ENCODE measurements at regions not wholly inside any gene's neighbourhood (a gene's known extent, or its start where the extent isn't known, plus 50 kb on each side); places are given as distances from the start of the nearest gene placed in this dataset.

DNA sequence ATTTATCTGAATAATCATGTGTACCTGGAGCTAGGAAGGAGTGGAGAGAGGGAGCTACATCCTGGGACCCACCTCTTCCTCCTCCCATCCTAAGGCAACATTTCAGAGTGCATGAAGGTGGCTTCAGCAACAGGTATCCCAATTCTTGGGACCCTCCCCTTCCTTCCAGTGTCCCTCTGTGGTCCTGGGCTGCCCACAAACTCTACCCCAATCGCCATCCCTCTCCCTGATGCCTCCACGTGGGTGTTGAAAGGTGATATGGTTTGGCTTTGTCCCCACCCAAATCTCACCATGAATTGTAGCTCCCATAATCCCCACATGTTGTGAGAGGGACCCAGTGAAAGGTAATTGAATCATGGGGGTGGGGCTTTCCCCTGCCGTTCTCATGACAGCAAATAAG lies 121.4 kb downstream of the MED10 start:
- no peak overlapping the region for H3K27ac ChIP-seq (ENCODE audit: low read length)
- no peaks in the 10 kb centered on the region for H3K9me3 ChIP-seq (ENCODE audit: control insufficient read depth, low read depth, low read length)
- H3K27me3 ChIP-seq (ENCODE audit: control insufficient read depth, insufficient read depth, low read length) = no peaks in the 10 kb centered on the region
- H3K36me3 ChIP-seq (ENCODE audit: control insufficient read depth, insufficient read depth, low read length) = no peaks in the 10 kb centered on the region
- DNase-seq = no peak
- H3K4me1 ChIP-seq (ENCODE audit: control insufficient read depth, insufficient read depth, low read length) = no peaks in the 10 kb centered on the region
- H3K4me3 ChIP-seq (ENCODE audit: low read length) = no peak overlapping the region
- no CpG with 5 or more reads among the region's 3 CpGs for WGBS (ENCODE audit: insufficient coverage, low lambda C conversion rate)

DNA sequence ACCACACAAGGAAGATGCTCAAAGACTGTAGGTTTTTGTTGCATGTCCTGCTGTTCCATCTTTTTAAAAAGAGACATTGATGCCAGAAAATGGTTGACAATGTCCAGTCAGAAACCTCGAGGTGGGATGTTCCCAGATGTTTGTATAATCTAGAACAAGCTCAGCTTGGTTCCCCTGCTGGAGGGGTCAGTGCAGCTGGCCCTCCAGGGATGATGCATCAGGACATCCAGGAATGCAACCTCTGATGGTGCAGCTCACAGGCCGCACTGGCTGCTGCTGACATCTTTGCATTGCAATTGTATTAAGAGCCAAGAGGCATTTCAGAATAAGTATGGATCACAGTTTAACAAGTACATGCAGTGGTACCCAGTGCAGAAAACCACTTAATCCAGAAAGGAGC lies 122.4 kb downstream of the MED10 start:
- Histone ChIP-seq H3K4me1 (ENCODE audit: control insufficient read depth, insufficient read depth, low read length) (no peaks in the 10 kb centered on the region), H3K9me3 (ENCODE audit: control insufficient read depth, low read depth, low read length) (no peaks in the 10 kb centered on the region), H3K36me3 (ENCODE audit: control insufficient read depth, insufficient read depth, low read length) (no peaks in the 10 kb centered on the region), H3K4me3 (ENCODE audit: low read length) (no peak overlapping the region), H3K27me3 (ENCODE audit: control insufficient read depth, insufficient read depth, low read length) (no peaks in the 10 kb centered on the region), H3K27ac (ENCODE audit: low read length) (no peak overlapping the region)
- WGBS (ENCODE audit: insufficient coverage, low lambda C conversion rate) = no CpG with 5 or more reads among the region's 2 CpGs
- DNase-seq = no peak

DNA sequence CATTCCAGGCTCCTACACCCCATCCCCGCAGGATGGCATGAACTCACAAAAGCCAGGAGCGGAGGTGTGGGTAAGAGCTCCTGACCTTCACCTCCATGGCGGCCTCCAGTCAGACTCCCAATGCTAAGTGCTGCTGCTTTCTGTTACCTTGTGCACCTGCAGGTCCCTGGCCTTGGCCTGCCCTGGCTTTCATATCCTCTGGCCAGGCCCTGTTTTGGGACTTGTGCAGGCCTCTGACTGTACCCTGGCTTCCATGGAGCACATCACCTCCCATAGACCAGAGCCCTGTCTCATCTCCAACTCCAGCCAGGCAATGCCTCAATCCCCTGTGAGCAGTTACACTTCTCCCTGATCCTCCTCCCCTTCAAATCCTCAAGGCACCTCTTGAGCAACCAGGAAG lies 124.5 kb downstream of the MED10 start:
- DNase-seq = no peak
- no CpG with 5 or more reads among the region's 3 CpGs for WGBS (ENCODE audit: insufficient coverage, low lambda C conversion rate)

DNA sequence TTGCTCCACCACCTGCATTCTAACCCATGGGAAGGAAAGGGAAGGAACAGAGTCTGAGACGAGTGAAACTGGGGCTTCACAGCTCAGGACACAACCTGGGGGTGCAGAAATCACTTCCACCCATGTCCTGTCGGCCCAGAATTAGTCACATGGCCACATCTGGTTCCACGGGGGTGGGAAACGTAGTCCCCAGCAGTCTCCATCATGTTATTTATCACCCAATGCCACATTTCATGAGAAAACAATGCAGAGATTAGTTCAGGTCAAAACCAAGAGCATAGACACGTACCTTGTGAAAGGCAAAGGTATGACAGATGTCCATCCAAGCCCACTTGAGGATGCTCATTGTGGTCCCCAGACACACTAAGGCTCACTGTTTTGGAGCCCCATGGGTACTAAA lies 125.1 kb downstream of the MED10 start:
- WGBS (ENCODE audit: insufficient coverage, low lambda C conversion rate) = no CpG with 5 or more reads among the region's 5 CpGs
- no peaks in the 10 kb centered on the region for H3K27me3 ChIP-seq (ENCODE audit: control insufficient read depth, insufficient read depth, low read length)
- no peak overlapping the region for H3K27ac ChIP-seq (ENCODE audit: low read length)
- H3K9me3 ChIP-seq (ENCODE audit: control insufficient read depth, low read depth, low read length) = no peaks in the 10 kb centered on the region
- no peak overlapping the region for H3K4me3 ChIP-seq (ENCODE audit: low read length)
- no peak for DNase-seq
- no peaks in the 10 kb centered on the region for H3K4me1 ChIP-seq (ENCODE audit: control insufficient read depth, insufficient read depth, low read length)
- no peaks in the 10 kb centered on the region for H3K36me3 ChIP-seq (ENCODE audit: control insufficient read depth, insufficient read depth, low read length)

More for the DNA sequence above, 124.5 kb downstream of the MED10 start:
- Histone ChIP-seq H3K27me3 (ENCODE audit: control insufficient read depth, insufficient read depth, low read length) (no peaks in the 10 kb centered on the region), H3K9me3 (ENCODE audit: control insufficient read depth, low read depth, low read length) (no peaks in the 10 kb centered on the region), H3K36me3 (ENCODE audit: control insufficient read depth, insufficient read depth, low read length) (no peaks in the 10 kb centered on the region), H3K27ac (ENCODE audit: low read length) (no peak overlapping the region), H3K4me3 (ENCODE audit: low read length) (no peak overlapping the region), H3K4me1 (ENCODE audit: control insufficient read depth, insufficient read depth, low read length) (no peaks in the 10 kb centered on the region)

GRCh38 chr5:6252581-6252980 lies 125.8 kb downstream of the MED10 start:
- WGBS (ENCODE audit: insufficient coverage, low lambda C conversion rate) = no CpG with 5 or more reads among the region's 6 CpGs
- Histone ChIP-seq H3K9me3 (ENCODE audit: control insufficient read depth, low read depth, low read length) (no peaks in the 10 kb centered on the region), H3K4me1 (ENCODE audit: control insufficient read depth, insufficient read depth, low read length) (no peaks in the 10 kb centered on the region), H3K4me3 (ENCODE audit: low read length) (no peak overlapping the region), H3K27me3 (ENCODE audit: control insufficient read depth, insufficient read depth, low read length) (no peaks in the 10 kb centered on the region), H3K27ac (ENCODE audit: low read length) (no peak overlapping the region), H3K36me3 (ENCODE audit: control insufficient read depth, insufficient read depth, low read length) (no peaks in the 10 kb centered on the region)
- DNase-seq = no peak

DNA sequence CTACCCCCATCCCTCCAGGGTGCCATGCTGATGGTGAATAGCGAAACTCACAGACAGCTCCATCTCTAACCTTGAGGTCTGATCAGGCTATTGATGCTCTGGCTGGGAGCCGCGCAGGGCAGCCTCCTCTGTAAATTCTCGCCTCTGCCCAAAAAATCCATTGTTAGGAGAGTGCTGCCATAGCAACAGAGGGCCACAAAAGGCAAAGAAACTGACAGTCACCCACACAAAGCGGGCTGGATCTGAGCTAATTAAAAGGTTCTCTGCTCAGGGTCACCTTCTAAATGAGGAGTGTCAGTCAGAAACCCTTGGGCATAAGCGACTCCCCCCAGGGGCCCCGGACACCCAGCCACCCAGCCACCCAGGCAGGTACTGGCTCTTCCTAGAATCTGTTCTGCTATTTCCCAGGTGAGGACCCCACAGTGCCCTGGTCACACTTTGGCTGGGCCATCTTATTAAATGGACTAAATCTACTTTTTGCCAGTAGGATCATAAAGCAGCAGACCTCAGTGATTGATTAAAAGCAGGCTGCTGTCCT lies 126.7 kb downstream of the MED10 start:
- Histone ChIP-seq H3K4me3 (ENCODE audit: low read length) (no peak overlapping the region), H3K9me3 (ENCODE audit: control insufficient read depth, low read depth, low read length) (no peaks in the 10 kb centered on the region), H3K36me3 (ENCODE audit: control insufficient read depth, insufficient read depth, low read length) (no peaks in the 10 kb centered on the region), H3K27me3 (ENCODE audit: control insufficient read depth, insufficient read depth, low read length) (no peaks in the 10 kb centered on the region), H3K27ac (ENCODE audit: low read length) (no peak overlapping the region), H3K4me1 (ENCODE audit: control insufficient read depth, insufficient read depth, low read length) (no peaks in the 10 kb centered on the region)
- 40% methylated on average over 1 of the region's 7 CpGs for WGBS (ENCODE audit: insufficient coverage, low lambda C conversion rate)
- no peak for DNase-seq

- Histone ChIP-seq H3K4me1 (ENCODE audit: control insufficient read depth, insufficient read depth, low read length) (no peaks in the 10 kb centered on the region), H3K36me3 (ENCODE audit: control insufficient read depth, insufficient read depth, low read length) (no peaks in the 10 kb centered on the region), H3K4me3 (ENCODE audit: low read length) (no peak overlapping the region), H3K27me3 (ENCODE audit: control insufficient read depth, insufficient read depth, low read length) (no peaks in the 10 kb centered on the region), H3K27ac (ENCODE audit: low read length) (no peak overlapping the region), H3K9me3 (ENCODE audit: control insufficient read depth, low read depth, low read length) (no peaks in the 10 kb centered on the region)
- no peak for DNase-seq
- 80% methylated on average over 1 of the region's 7 CpGs for WGBS (ENCODE audit: insufficient coverage, low lambda C conversion rate)
Measured at GRCh38 chr5:6250121-6250520, 128.2 kb downstream of the MED10 start.

- DNase-seq = no peak
- Histone ChIP-seq H3K9me3 (ENCODE audit: control insufficient read depth, low read depth, low read length) (no peaks in the 10 kb centered on the region), H3K4me1 (ENCODE audit: control insufficient read depth, insufficient read depth, low read length) (no peaks in the 10 kb centered on the region), H3K4me3 (ENCODE audit: low read length) (no peak overlapping the region), H3K36me3 (ENCODE audit: control insufficient read depth, insufficient read depth, low read length) (no peaks in the 10 kb centered on the region), H3K27ac (ENCODE audit: low read length) (no peak overlapping the region), H3K27me3 (ENCODE audit: control insufficient read depth, insufficient read depth, low read length) (no peaks in the 10 kb centered on the region)
- no CpG with 5 or more reads among the region's 5 CpGs for WGBS (ENCODE audit: insufficient coverage, low lambda C conversion rate)
Measured at GRCh38 chr5:6248132-6248531, 130.2 kb downstream of the MED10 start.

DNA sequence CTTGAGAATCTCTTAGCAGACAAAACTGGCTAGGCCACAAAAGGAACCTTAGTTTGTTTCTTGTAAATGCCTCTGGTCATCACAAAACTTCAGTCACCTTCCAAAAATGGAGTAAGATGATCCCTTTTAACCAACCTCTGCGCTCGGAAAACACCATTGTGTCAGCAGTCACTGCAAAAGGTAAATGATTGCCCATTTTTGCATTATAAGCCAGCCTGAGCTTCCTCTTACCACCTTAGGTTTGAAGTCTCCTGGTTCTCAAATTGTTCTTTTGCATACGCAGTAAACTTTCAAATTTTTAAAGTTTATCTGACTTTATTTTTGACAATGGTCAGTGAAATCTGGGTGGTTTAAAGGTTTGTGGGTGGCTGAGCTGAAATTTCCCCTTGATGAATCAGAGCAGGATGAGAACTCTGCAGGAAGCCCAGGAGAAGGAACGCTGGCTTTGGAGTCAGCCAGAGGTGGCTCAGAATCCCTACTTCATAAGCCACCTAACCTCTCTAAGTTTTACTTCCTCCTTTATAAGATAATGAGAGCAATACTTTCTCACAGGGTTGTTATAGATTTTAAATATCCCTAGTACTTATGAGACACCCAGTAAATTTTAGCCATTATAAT lies 131.4 kb downstream of the MED10 start:
- 92% methylated on average over 2 of the region's 4 CpGs for WGBS (ENCODE audit: insufficient coverage, low lambda C conversion rate)
- DNase-seq = no peak
- H3K4me3 ChIP-seq (ENCODE audit: low read length) = no peak overlapping the region

DNA sequence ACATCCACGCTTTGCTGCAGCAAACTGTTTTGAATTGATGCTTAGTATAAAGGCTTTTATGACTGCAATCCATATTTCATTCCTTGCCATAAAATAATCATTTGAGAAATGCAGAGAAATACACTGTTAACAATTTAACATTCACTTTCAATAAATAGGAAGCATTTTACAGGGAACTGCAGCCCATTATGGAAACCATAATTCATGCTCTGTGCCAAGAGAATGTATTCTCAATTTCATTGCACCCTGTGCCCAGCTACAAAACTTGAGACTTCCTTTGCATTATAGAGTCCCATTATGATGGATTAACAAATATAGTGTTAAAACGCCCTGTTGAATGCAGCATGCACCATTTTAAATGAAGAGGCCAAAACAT lies 134.0 kb downstream of the MED10 start:
- no CpG with 5 or more reads among the region's 2 CpGs for WGBS (ENCODE audit: insufficient coverage, low lambda C conversion rate)
- DNase-seq = no peak
- peaks cover 4% of the 10 kb centered on the region for H3K9me3 ChIP-seq (ENCODE audit: control insufficient read depth, low read depth, low read length)
- H3K36me3 ChIP-seq (ENCODE audit: control insufficient read depth, insufficient read depth, low read length) = no peaks in the 10 kb centered on the region
- no peaks in the 10 kb centered on the region for H3K4me1 ChIP-seq (ENCODE audit: control insufficient read depth, insufficient read depth, low read length)
- H3K27me3 ChIP-seq (ENCODE audit: control insufficient read depth, insufficient read depth, low read length) = no peaks in the 10 kb centered on the region
- no peak overlapping the region for H3K4me3 ChIP-seq (ENCODE audit: low read length)
- no peak overlapping the region for H3K27ac ChIP-seq (ENCODE audit: low read length)

More for the DNA sequence above, 131.4 kb downstream of the MED10 start:
- no peak overlapping the region for H3K27ac ChIP-seq (ENCODE audit: low read length)
- no peaks in the 10 kb centered on the region for H3K4me1 ChIP-seq (ENCODE audit: control insufficient read depth, insufficient read depth, low read length)
- no peaks in the 10 kb centered on the region for H3K27me3 ChIP-seq (ENCODE audit: control insufficient read depth, insufficient read depth, low read length)
- no peaks in the 10 kb centered on the region for H3K9me3 ChIP-seq (ENCODE audit: control insufficient read depth, low read depth, low read length)
- no peaks in the 10 kb centered on the region for H3K36me3 ChIP-seq (ENCODE audit: control insufficient read depth, insufficient read depth, low read length)

DNA sequence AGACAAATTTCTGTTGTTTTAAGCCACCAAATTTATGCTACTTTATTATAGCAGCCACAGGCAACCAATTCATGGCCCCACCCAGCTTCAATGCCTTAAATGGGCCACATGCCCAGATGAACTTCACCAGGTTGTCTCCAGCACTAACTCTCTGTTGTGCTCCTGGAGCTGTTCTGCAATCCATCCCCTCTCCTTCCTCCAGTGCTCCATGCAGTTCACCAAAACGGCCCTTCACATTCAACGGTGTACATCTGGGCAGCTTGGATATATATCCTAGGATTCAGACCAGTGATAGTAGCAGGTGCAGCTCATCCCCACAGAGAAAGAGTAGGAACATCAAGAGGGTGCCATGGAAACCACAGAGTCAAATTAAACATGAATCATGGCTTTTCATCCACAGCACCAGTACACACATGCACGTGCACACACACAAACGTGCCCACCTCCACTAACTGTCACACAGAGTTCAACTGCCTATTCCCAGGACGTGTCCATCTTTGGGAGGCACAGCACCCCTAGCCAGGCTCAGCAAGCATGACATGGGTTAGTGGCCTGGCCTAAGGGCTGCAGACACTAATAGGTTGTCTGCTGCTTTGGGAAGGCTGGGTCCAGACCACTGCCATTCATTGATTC lies 134.5 kb downstream of the MED10 start:
- H3K4me3 ChIP-seq (ENCODE audit: low read length) = no peak overlapping the region
- peaks cover 4% of the 10 kb centered on the region for H3K9me3 ChIP-seq (ENCODE audit: control insufficient read depth, low read depth, low read length)
- no peak for DNase-seq
- H3K27me3 ChIP-seq (ENCODE audit: control insufficient read depth, insufficient read depth, low read length) = no peaks in the 10 kb centered on the region
- H3K36me3 ChIP-seq (ENCODE audit: control insufficient read depth, insufficient read depth, low read length) = no peaks in the 10 kb centered on the region
- no CpG with 5 or more reads among the region's 5 CpGs for WGBS (ENCODE audit: insufficient coverage, low lambda C conversion rate)
- H3K4me1 ChIP-seq (ENCODE audit: control insufficient read depth, insufficient read depth, low read length) = no peaks in the 10 kb centered on the region
- no peak overlapping the region for H3K27ac ChIP-seq (ENCODE audit: low read length)

All from large intestine (tissue), 3 donors.